B cell (primary cell): ENCODE measurements at regions not wholly inside any gene's neighbourhood (a gene's known extent, or its start where the extent isn't known, plus 50 kb on each side); places are given as distances from the start of the nearest gene placed in this dataset.

Experiments
- ATAC-seq: fragments of 200-7000 bp; cut with Tn5 transposase; one replicate; pipeline ENCODE4 v1.10.0; 2021; ENCODE audit warnings: low read depth, mild to moderate bottlenecking, moderate number of reproducible peaks, moderate library complexity
- CTCF ChIA-PET: fragments of 350-600 bp; sonication (Branson Sonifier 250); formaldehyde crosslinking; loops from one replicate; lab custom pipeline; 2021; ENCODE audit warnings: antibody characterized with exemption, inconsistent platforms; lab: Charles Lee
- POLR2A ChIA-PET: fragments of 350-600 bp; sonication (Branson Sonifier 250); formaldehyde crosslinking; loops from one replicate; lab custom pipeline; 2021; ENCODE audit warnings: antibody characterized with exemption; lab: Charles Lee
- DNase-seq: peaks from one replicate; pipeline ENCODE4 v3.0.0; 2013
- H2AFZ ChIP-seq: 2 replicates; pipeline ENCODE4 v1.6.1; 2012; ENCODE audit warnings: mild to moderate bottlenecking, low read depth, low read length; ENCODE audit not compliant: insufficient read depth, poor library complexity, severe bottlenecking
- H3K27ac ChIP-seq, 2 donors: 1 replicate in 1 of 2; 2 replicates in 1 of 2; pipeline ENCODE4 v1.5.1; 2012 to 2013; ENCODE audit warnings: low read length in 2 of 2, mild to moderate bottlenecking in 2 of 2, moderate library complexity in 1 of 2
- H3K27me3 ChIP-seq, 4 experiments: fragments of 200-600 bp in 1 of 4; sonication (generic) in 1 of 4; replicated peaks in 1 of 4; 1 replicate in 2 of 4; 2 replicates in 2 of 4; pipeline versions ENCODE4 v1.6.1 to v1.7.0; 2013 to 2016; ENCODE audit warnings: low read length in 3 of 4, mild to moderate bottlenecking in 2 of 4, mixed read lengths in 1 of 4, moderate library complexity in 1 of 4; ENCODE audit not compliant: insufficient read depth in 4 of 4, control insufficient read depth in 3 of 4; ENCODE audit errors: control extremely low read depth in 1 of 4
- H3K36me3 ChIP-seq, 2 experiments: replicated peaks in 1 of 2; 1 replicate in 1 of 2; 2 replicates in 1 of 2; pipeline versions ENCODE4 v1.6.1 to v1.7.1; 2013; ENCODE audit warnings: low read length in 1 of 2; ENCODE audit not compliant: insufficient read depth in 2 of 2, control insufficient read depth in 1 of 2; ENCODE audit errors: control extremely low read depth in 1 of 2, extremely low read depth in 1 of 2
- H3K4me1 ChIP-seq, 2 donors: fragments of 200-600 bp in 1 of 2; sonication (generic) in 1 of 2; 1 replicate in 1 of 2; 2 replicates in 1 of 2; pipeline versions ENCODE4 v1.5.1 to v1.6.1; 2013 to 2017; ENCODE audit warnings: low read length in 2 of 2; ENCODE audit not compliant: control insufficient read depth in 2 of 2, insufficient read depth in 2 of 2
- H3K4me2 ChIP-seq: replicated peaks from 2 replicates; pipeline ENCODE3; 2012; ENCODE audit warnings: mild to moderate bottlenecking, low read depth, low read length; ENCODE audit not compliant: poor library complexity, severe bottlenecking
- H3K4me3 ChIP-seq, 5 experiments: fragments of 200-600 bp in 1 of 5; sonication (generic) in 1 of 5; 1 replicate in 3 of 5; 2 replicates in 2 of 5; pipeline versions ENCODE4 v1.5.1 to v1.7.0; 2011 to 2016; ENCODE audit warnings: low read length in 4 of 5, mild to moderate bottlenecking in 4 of 5, low read depth in 2 of 5, control low read depth in 1 of 5, moderate library complexity in 1 of 5; ENCODE audit not compliant: insufficient read depth in 1 of 5; ENCODE audit errors: control extremely low read depth in 1 of 5, extremely low read depth in 1 of 5
- H3K79me2 ChIP-seq: fragments of 200-600 bp; sonication (generic); one replicate; pipeline ENCODE4 v1.6.0; 2016; ENCODE audit warnings: low read length; ENCODE audit not compliant: control insufficient read depth, insufficient read depth
- H3K9ac ChIP-seq: fragments of 200-600 bp; sonication (generic); 2 replicates; pipeline ENCODE4 v1.6.1; 2017; ENCODE audit warnings: mild to moderate bottlenecking, low read length, moderate library complexity
- H3K9me3 ChIP-seq, 3 donors: one replicate each; pipeline versions ENCODE4 v1.6.1 to v1.7.1; 2013; ENCODE audit warnings: low read length in 2 of 3; ENCODE audit not compliant: control insufficient read depth in 2 of 3, insufficient read depth in 1 of 3; ENCODE audit errors: control extremely low read depth in 1 of 3
- H4K20me1 ChIP-seq: 2 replicates; pipeline ENCODE4 v1.6.0; 2012; ENCODE audit warnings: mild to moderate bottlenecking, low read length; ENCODE audit not compliant: insufficient read depth, control insufficient read depth, poor library complexity, severe bottlenecking
- H3K27ac Mint-ChIP-seq: one replicate; pipeline ENCODE4 v1.8.0; 2021; ENCODE audit warnings: mixed read lengths
- H3K27me3 Mint-ChIP-seq: one replicate; pipeline ENCODE4 v1.8.0; 2021; ENCODE audit warnings: mixed read lengths
- H3K4me1 Mint-ChIP-seq: one replicate; pipeline ENCODE4 v1.8.0; 2021; ENCODE audit warnings: mixed read lengths
- H3K4me3 Mint-ChIP-seq: one replicate; pipeline ENCODE4 v1.8.0; 2021; ENCODE audit warnings: mixed read lengths
- H3K9me3 Mint-ChIP-seq: one replicate; pipeline ENCODE4 v1.8.0; 2022; ENCODE audit warnings: mixed read lengths; ENCODE audit not compliant: insufficient read depth
- EZH2 ChIP-seq: IDR thresholded peaks from 2 replicates; pipeline ENCODE4 v1.6.1; 2012; ENCODE audit warnings: borderline replicate concordance, low read depth, mild to moderate bottlenecking, moderate library complexity, low read length; ENCODE audit not compliant: insufficient read depth, poor library complexity, severe bottlenecking
- WGBS: methylation state at CpG from one replicate; pipeline ENCODE4 v1.1.5; 2013; ENCODE audit warnings: missing lambda C conversion rate; ENCODE audit not compliant: insufficient coverage; 5-methylcytosine and 5-hydroxymethylcytosine counted together
- intact Hi-C: fragments of 100-400 bp; cut with micrococcal nuclease; formaldehyde crosslinking; loops from one replicate; pipeline ENCODE4 v1.10.0; 2022
- TF ChIP-seq, protein P1 (sequence below): fragments of 200-600 bp; IDR thresholded peaks from one replicate; pipeline ENCODE4 v1.8.0; 2022; ENCODE audit warnings: antibody characterized with exemption, mild to moderate bottlenecking

DNA sequence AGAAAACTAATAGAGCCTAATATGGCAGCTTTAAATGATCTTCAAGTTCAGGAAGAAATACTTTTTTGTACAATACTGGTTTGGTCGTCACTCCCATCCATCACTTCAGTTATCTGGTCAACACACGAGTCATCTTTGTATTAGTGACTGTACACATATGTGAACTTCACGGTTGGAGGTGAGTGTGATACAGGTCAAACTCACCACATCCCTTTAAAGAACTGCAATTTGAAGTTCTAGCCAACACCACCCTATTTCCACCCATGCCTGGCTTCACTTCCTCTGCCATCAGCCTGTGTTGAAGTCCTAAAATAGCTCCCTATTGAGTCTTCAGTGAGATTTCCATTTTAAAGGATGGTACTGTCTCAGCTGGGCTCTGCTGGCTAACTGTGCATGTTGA lies 361.9 kb downstream of the TXNL1 start:
- intact Hi-C loops: no loop called here
- no peak overlapping the region for H3K9ac ChIP-seq
- H3K9me3 ChIP-seq: peaks cover 0 to 14% (median 1%) of the 10 kb centered on the region in 3 donors
- no peaks in the 10 kb centered on the region for H3K36me3 ChIP-seq
- ATAC-seq (peak; percentile 28), DNase-seq (no peak)
- H3K4me1 ChIP-seq: peaks cover 13 to 17% of the 10 kb centered on the region in 2 donors
- Mint-ChIP-seq H3K27ac (peak overlapping the region; percentile 50), H3K4me3 (peak overlapping the region; percentile 32), H3K4me1 (peaks cover 17% of the 10 kb centered on the region), H3K27me3 (no peaks in the 10 kb centered on the region), H3K9me3 (peaks cover 9% of the 10 kb centered on the region)
- ChIA-PET POLR2A (no interaction called here), CTCF (interaction anchor here (1.2 kb wide), 1 partner anchor 9 kb away, joined by 3 read pairs; no protein-coding TSS in a partner anchor)
- H3K4me3 ChIP-seq: no peak overlapping the region
- peak overlapping the region; percentile 29 for H3K4me2 ChIP-seq
- TF ChIP-seq, protein P1, sequence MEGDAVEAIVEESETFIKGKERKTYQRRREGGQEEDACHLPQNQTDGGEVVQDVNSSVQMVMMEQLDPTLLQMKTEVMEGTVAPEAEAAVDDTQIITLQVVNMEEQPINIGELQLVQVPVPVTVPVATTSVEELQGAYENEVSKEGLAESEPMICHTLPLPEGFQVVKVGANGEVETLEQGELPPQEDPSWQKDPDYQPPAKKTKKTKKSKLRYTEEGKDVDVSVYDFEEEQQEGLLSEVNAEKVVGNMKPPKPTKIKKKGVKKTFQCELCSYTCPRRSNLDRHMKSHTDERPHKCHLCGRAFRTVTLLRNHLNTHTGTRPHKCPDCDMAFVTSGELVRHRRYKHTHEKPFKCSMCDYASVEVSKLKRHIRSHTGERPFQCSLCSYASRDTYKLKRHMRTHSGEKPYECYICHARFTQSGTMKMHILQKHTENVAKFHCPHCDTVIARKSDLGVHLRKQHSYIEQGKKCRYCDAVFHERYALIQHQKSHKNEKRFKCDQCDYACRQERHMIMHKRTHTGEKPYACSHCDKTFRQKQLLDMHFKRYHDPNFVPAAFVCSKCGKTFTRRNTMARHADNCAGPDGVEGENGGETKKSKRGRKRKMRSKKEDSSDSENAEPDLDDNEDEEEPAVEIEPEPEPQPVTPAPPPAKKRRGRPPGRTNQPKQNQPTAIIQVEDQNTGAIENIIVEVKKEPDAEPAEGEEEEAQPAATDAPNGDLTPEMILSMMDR: no peak
- no peak for TF ChIP-seq EZH2
- peak overlapping the region in 1 of 2 donors; percentile 6 for H3K27ac ChIP-seq
- WGBS: no CpG with 5 or more reads among the region's 3 CpGs
- no peak overlapping the region for H2AFZ ChIP-seq
- no peaks in the 10 kb centered on the region for H4K20me1 ChIP-seq
- no peaks in the 10 kb centered on the region for H3K27me3 ChIP-seq
- no peaks in the 10 kb centered on the region for H3K79me2 ChIP-seq

DNA sequence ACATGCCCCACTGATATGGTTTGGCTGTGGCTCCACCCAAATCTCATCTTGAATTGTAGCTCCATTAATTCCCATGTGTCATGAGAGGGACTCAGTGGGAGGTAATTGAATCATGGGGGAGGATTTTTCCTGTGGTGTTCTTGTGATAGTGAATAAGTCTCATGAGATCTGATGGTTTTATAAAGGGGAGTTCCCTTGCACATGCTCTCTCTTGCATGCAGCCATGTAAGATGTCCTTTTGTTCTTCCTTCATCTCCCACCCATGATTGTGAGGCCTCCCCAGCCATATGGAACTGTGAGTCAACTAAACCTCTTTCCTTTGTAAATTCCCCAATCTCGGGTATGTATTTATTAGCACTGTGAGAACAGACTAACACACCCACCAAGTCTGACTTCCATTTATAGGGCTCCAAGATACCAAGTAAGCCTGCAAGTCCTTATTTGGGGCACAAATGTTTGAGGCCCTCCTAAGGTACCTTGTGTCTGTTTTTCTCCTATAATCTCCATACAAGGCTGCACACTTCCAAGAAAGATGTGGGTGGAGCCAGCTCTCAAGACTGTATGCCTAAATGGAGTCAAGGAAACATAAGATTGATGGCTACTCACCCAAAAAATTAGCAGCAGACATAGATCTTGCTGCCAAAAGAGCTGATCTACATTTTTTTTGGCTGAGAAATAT lies 364.7 kb downstream of the TXNL1 start:
- Histone ChIP-seq H3K27ac (no peak overlapping the region), H4K20me1 (no peaks in the 10 kb centered on the region), H3K4me2 (no peak overlapping the region), H3K27me3 (no peaks in the 10 kb centered on the region), H3K36me3 (no peaks in the 10 kb centered on the region), H3K9me3 (no peaks in the 10 kb centered on the region), H2AFZ (no peak overlapping the region), H3K79me2 (no peaks in the 10 kb centered on the region), H3K9ac (no peak overlapping the region), H3K4me3 (no peak overlapping the region), H3K4me1 (peaks cover 13 to 17% of the 10 kb centered on the region in 2 donors)
- DNase-seq (no peak), ATAC-seq (no peak)
- H3K27me3 Mint-ChIP-seq: no peaks in the 10 kb centered on the region
- TF ChIP-seq, protein P1: no peak
- TF ChIP-seq EZH2: no peak
- peaks cover 17% of the 10 kb centered on the region for H3K4me1 Mint-ChIP-seq
- no CpG with 5 or more reads among the region's 1 CpG for WGBS
- no peaks in the 10 kb centered on the region for H3K9me3 Mint-ChIP-seq
- intact Hi-C loops: no loop called here
- ChIA-PET CTCF (no interaction called here), POLR2A (no interaction called here)
- H3K27ac Mint-ChIP-seq: no peak overlapping the region
- no peak overlapping the region for H3K4me3 Mint-ChIP-seq
